NOMO-1 (cell line): ENCODE measurements at regions not wholly inside any gene's neighbourhood (a gene's known extent, or its start where the extent isn't known, plus 50 kb on each side); places are given as distances from the start of the nearest gene placed in this dataset.
"Not testable (repeated sequence)": the region's sequence is repeated elsewhere in the genome, so short reads cannot be mapped to it uniquely, and the experiment has no call there.

ENCODE experiments used
- DNase-seq, 2 experiments: peaks; one replicate each; lab custom pipeline; 2025; ENCODE audit not compliant: unreplicated experiment in 2 of 2; lab: John Stamatoyannopoulos, UW

DNA sequence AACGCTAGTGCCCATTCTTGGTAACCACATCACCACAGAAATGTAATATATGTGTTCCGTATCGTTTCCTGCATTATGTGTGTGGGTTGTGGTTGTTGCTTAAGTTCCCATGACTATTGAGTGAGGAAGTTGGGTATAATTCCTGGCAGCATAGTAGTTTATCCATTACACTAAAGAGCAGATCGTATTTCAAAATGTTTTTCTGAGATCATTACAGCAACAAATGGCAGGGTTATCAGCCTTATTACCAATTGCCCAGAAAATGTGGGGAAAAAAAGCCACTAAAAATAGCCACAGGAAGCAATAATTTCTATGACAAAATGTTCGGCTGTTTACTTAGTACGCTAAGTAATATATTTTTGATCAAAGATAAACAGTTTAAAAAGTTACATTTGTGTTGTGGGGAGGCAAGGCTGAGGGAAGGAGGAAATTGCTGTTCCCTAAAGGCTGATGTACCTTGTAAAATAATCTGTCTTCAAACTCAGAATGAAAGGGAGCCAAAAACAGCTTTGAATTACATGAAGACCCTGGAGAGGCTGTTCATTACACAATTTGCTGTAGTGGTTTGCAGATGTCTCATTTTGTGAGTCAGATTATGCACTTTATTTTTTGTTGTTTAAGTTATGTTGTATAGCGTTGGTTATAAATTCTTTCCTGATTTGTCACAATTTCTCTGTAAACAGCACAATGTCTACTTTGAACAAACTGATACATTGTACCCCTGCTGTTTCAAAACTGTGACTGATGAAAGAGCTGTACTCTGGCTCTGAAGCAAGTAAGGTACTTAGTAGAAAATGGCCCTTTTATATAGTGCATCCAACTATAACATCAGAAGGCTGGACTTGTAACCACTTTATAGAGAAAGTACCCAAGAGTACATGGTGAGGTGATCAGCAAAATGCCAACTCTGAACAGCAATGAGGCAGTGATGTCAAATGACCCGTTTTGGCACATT lies 1028.5 kb downstream of the NR2F1-AS1 start:
- no peak for DNase-seq

DNA sequence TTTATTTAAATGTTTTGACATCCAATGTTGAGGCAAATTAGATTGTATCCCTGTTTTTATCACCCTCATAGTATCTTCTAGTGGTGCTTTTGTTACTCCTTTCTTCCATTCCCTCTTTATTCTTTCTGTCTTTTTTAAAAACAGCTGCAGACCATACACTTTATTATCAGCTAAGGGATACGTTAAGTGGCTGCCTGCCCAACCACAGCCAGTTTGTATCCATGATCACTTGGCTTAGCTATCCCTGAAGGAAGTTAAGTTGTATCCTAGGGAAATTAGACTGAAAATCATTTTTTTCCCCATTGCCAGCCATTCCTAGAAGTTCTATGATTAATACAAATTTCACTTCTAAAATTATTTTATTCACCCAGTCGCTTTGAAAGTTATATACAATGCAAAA lies 1032.7 kb downstream of the NR2F1-AS1 start:
- no peak for DNase-seq

DNA sequence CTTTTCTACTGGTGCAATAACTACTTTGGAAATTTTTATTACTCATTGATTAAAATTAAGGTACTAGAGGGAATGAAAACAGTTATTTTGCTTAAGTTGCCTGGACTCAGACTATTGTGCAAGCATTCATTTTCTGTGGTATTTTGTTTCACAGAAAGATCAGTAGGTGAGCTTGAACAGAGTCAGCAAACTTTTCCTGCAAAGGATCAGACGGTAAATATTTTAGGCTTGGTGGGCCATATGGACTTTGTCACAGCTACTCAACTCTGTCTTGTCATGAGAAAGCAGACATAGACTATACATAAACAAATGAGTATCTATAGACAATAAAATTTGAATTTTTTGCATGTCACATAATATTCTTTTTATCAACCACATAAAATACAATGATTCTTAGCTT lies 1036.4 kb downstream of the NR2F1-AS1 start:
- no peak for DNase-seq

DNA sequence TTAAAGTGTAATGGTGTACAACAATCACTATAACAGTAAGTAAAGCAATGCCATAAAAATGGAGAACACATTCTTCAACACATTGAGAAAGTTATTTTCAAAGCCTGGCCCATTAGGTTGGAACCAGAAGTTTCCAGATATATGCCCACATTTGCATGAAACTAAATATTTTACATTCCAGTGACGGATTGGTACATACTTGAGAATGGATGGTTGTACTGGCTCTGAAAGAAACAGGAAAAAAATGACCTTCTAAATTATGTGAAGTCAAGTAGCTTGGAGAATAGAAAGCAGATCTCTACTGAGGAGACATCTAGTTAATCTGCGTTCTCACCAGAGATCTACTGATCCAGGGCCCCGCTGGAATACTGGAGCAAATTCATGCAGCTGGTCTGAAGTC lies 1037.0 kb downstream of the NR2F1-AS1 start:
- no peak for DNase-seq

DNA sequence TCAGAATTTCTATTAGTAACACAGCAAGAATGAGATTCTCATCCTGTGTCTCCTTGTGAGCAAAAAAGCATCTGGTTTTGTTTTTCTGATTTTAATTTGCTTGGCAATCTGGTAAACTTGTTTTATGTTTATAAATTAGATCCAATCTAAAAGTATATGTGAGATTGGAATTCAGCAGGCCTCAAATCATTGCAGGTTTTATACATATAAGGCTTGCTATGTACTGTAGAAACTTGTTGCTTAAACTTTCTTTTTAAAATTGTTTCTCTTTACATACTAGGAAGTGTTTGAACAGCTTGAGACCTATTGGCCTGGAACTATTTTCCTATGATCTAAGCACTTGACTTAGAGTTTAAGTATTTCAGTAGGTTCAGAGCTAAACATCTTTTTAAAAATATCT lies 1037.8 kb downstream of the NR2F1-AS1 start:
- no peak for DNase-seq

DNA sequence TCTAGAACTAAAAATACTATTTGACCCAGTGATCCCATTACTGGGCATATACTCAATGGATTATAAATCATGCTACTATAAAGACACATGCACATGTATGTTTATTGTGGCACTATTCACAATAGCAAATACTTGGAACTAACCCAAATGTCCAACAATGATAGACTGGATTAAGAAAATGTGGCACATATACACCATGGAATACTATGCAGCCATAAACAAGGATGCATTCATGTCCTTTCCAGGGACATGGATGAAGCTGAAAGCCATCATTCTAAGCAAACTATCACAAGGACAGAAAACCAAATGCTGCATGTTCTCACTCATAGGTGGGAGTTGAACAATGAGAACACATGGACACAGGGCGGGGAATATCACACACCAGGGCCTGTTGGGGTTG lies 1039.0 kb downstream of the NR2F1-AS1 start:
- not testable (repeated sequence) for DNase-seq

DNA sequence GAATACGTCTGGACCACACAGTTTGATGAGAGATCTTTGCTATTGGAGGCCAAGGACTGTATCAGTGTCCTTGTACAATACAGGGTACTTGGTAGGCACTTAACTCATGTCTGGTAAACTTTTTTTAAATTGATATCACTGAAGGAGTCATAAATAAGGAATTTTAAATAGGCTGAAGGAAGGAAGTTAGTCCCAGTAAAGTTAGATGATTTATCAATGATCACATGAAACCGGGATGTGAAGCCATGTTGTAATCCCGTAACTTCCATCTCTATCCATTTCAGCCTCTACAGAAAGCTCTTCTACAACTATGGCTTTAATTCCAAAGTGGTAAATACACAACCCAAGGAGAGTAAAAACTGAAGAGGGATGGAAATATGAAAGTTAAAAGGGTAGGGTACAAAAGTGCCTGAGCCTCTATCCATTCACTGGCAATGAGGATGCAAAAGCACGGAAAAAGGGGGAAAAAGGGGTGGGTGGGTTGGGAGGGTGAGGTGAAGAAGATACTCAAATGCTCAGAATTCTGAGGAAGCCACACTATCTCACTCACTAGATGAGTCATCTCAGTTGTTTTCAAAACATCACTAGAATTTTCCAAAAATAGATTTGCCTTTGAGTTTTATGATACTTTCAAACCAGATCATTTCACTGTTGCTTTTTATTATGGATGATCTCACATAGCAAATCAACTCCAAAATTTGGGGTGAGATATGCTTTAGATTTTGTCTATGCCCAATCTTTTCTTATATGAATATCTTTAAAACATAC lies 1053.5 kb downstream of the NR2F1-AS1 start:
- no peak for DNase-seq

DNA sequence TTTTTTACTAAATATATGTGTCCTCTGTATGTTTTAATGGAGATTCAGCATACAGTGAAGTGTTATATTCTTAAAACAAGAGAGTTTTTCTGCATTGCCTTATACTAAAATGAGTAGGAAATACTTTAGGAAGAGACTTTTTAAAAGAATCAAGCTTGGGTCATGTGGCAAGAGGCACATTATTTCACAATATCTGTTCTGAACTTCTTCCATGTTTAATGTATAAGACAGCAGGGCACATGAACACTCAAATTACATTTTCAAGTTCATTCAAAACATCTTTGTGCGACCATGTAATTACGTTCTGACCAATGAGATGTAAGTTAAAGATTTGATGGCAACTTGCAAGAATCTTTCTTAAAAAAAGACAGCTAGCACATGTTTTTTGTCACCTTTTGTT lies 1055.9 kb downstream of the NR2F1-AS1 start:
- no peak for DNase-seq

DNA sequence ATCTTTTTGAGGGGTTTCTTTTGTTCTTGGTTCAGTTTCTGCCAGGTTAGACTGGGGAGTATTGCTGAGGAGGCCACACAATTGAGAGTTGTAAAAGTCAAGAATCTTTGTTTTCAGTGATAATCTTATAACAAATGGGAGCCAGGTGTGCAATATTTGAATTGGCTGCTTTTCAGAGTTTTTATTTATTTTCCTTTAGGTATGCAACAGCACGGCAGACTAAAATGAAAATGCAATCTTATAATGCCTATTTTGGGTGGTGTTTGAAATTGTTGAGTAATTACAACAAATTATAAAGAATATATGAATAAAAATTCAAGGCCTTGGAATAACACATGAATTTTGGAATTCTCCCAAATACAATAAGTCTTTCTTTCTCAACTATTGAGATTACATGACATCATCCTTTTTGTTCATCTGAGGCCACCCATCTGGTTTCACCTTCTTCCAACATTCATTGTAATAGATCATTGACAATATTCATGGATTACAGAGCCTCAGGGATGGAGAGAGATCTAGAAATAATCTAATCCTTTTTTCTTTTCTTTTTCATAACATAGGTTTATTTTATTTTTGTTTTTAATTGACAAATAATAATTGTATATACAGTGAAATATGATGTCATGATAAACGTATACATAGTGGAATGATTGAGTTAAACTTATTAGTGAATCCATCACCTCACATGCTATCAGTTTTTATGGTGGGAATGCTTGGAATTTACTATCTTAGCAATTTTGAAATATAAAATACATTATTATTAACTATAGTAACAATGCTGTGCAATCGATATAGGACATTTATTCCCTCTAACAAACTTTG lies 1061.0 kb downstream of the NR2F1-AS1 start:
- DNase-seq: no peak

DNA sequence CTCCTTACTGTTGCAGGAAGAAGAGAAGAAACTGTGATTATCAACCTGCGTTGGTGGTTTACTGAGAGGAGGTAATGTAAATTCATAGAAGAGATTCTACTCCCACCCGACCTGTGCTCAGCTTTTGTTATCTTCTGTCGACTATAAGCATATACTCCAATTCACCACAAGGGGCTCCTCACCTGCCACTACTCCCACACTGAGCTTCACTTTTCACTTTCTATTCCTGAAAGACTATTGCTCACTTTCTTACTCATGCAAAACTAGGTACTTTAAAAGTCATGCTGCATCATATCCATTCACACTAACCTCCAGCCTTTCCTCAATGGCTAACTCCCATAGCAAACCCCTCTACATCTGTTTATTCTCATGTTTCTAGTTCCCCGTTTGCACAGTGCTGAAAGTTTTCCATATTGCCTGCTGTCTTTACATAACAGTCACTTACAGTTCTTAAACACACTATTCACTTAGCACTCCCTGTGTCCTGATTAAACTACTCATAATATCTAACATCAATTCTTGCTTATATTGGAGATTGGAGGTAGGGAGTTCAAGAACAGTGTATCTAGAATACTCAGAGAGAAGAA lies 1062.6 kb downstream of the NR2F1-AS1 start:
- peak in 1 of 2 experiments; percentile 27 for DNase-seq

DNA sequence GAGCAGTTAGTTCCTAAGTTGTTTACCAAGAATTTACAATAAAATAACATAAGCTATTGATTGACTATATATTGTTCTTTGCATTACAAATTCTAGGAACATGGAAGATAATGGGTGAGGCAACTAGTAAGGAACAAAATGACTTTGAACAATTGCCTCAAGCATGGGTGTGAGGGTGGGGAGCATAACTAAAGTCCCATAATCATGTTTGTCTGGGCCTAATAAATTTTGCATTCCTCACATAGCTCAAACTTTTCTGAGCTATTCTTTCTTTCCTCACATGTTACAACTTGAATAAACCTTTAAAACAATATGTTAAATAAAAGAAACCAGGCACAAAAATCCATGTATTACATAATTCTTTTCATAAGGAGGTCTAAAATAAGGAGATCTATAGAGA lies 1066.1 kb downstream of the NR2F1-AS1 start:
- no peak for DNase-seq

DNA sequence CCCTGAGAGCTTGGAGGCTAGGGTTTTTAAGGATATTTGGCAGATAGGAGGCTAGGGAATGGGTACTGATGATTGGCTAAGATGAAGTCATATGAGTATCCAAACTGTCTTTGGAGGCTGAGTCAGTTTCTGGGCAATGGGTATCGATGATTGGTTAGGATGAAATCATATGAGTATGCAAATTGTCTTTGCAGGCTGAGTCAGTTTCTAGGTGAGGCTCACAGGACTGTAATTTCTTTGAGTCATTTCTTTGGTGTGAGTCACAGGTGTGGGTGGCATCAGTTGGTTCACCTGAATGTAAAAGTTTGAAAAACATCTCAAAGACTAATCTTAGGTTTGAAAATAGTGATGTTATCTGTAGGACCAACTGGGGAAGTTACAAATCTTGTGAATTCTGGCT lies 1068.0 kb downstream of the NR2F1-AS1 start:
- no peak for DNase-seq

DNA sequence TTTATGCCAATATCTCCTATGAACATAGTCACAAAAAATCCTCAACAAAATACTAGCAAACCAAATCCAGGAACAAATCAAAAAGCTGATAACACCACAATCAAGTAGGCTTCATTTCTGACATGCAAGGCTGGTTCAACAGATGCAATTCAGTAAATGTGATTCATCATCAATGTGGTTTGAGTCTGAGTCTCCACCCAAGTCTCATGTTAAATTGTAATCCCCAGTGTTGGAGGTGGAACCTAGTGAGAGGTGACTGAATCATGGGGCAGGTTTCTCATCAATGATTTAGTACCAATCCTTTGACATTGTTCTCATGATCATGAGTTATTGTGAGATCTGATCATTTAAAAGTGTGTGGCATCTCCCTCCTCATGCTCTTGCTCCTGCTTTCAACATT lies 1072.7 kb downstream of the NR2F1-AS1 start:
- DNase-seq: no peak

DNA sequence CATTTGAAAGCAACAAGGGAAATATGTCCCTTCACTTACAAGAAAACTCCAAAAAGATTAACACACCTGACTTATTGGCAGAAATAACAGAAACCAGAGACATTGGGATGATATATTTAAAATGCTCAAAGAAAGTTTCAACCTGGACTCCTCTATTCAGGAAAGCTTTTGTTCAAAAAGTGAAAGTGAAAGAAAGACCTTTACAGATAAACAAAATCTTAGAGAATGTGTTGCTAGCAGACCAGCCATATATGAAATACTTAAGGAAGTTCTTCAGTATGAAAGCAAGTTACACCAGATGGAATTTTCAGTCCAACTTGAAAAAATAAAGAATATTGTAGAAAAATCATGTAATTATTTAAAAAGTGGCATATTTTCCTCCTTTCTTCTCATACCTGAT lies 1075.1 kb downstream of the NR2F1-AS1 start:
- DNase-seq: no peak

DNA sequence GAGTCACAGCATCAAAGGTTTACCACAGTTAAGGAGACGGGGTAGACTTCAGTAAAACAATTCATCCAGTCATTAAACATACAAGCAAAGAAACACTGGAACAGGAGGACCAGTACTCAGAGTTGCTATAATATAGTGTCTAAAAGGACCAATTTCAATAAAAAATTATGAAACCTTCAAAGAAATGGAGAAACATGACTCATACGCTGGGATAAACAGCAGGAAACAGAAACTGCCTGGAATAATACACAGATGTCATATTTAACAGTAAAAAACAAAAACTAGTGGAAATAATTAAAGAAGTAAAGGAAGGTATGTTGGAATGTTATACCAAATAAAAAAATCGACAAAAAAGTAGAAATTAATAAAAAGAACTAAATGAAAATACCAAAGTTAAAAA lies 1075.9 kb downstream of the NR2F1-AS1 start:
- no peak for DNase-seq

DNA sequence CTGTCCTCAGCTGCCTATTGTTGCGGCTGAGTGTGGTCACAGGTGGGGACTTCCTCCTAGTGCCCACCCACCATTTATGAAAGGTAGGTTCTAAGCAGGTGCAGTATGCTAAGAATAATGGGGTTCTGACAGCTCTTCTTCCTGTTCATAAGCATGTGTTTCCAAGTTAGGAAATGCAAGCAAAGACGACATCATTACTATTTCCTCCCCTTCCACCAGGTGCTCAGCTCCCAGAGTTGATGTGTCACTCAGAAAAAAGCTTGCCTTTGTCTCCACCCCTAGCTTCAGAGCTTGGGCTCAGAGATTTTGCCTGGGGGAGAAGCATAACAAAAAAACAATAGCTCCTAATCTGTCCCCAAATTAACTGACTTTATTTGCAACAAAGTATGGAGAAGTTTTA lies 1076.7 kb downstream of the NR2F1-AS1 start:
- DNase-seq: no peak

DNA sequence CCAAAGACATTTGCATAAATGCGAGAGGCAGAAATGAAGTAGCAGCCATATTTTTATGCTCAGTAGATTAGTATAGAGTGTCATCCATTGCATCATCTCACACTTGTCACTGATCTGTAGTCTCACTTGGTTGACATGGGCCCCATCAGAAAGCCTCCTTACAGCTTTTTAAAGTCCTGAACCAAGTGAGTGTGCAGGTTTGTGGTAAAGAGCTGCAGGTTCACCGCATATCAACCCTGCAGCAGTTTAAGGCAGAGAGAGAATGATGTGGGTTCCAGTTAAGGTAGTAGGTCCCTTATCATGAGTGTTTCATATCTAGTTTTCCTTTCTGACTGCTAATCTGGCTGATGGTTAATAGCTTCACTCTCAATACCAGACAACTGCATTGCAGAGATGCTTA lies 1080.3 kb downstream of the NR2F1-AS1 start:
- DNase-seq: no peak

DNA sequence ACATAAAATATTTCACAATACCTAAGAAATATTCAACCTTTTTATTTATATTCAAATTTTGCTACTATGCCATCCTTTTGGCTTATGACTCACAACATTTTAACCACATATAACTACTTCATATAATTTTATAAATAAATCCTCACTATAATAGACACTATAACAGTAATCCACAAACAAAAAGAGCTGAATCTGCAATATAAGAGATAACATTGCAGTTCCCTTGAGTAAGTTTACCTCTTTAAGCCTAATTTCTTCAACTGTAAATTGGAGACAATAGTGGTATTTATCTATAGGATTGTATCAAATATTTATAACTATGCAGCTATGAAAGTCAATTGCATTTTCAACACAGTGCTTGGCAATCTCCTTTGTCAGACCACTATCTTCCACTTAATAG lies 1084.5 kb downstream of the NR2F1-AS1 start:
- no peak for DNase-seq

DNA sequence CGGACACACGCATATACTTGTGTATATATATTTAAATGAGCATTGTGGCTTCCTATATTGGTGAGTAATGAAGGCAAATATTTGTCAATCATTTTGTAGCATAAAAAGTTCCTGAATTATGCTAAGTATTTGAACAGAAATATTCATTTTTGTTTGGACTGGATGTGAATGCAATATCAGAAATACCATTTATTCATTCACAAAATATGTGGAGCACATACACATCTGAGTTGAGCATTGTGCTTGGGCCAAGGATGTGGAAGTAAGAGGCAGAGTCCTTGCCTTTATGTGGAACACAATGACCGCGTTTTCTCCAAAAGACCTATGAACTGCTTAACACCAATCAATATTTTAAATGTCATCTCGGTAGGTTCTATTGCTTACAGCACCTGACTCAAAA lies 1086.5 kb downstream of the NR2F1-AS1 start:
- DNase-seq: no peak

DNA sequence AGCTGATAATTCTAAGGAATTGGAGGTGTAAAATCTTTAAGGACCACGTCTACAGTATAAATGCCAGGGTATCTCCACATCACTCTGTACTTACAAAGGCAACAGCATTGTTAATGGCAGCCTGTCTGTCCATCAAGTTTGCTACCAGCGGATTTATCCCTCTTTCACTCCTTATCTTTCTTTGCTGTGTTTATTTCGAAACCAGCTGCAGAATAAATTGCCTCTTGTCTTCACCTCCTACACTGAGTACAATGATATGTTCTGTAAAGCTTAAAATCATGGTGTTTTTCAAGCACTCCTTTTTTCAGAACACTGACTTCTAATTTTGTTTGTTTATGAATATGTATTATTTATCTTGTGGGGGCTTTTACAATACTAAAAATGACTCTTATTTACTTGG lies 1088.1 kb downstream of the NR2F1-AS1 start:
- DNase-seq: no peak

DNA sequence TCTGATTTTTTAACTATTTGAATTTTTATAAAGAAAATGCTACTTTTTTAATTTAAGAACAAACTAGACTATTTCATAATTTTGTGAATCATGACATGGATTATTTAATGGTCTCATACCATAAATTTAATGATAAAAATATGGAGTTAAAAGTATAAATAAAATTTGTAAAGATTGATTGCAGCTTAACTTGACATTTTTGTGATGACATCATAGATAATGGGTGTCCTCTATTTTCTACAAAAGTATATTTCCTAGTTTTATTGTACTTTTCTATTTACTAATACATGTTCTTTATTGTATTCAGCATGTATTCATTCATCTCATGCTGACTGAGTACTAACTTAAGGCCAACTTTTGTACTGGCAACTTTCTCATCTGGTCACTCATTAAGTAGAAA lies 1096.5 kb downstream of the NR2F1-AS1 start:
- DNase-seq: no peak
